ENCODE measurements at regions not wholly inside any gene's neighbourhood (a gene's known extent, or its start where the extent isn't known, plus 50 kb on each side); places are given as distances from the start of the nearest gene placed in this dataset.

DNA sequence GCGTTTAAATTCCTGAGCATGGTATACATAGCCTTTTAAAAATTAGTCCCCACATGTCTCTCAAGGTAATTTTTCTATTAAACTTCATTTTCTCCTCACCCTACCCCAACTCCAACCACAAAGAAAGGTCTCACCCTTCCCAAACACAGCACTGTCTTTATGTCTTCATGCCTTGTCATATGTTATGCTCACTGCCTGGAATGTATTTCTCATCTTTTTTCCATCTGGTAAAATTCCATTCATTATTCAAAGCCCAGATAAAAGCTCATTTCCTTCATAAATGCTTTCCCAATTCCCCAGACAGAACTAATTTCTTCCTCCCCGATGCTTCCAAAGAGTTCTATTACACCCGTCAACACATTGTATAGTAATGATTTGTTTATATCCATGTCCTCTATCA lies 302.0 kb downstream of the ALDH8A1 start:
- TF ChIP-seq, protein P1, sequence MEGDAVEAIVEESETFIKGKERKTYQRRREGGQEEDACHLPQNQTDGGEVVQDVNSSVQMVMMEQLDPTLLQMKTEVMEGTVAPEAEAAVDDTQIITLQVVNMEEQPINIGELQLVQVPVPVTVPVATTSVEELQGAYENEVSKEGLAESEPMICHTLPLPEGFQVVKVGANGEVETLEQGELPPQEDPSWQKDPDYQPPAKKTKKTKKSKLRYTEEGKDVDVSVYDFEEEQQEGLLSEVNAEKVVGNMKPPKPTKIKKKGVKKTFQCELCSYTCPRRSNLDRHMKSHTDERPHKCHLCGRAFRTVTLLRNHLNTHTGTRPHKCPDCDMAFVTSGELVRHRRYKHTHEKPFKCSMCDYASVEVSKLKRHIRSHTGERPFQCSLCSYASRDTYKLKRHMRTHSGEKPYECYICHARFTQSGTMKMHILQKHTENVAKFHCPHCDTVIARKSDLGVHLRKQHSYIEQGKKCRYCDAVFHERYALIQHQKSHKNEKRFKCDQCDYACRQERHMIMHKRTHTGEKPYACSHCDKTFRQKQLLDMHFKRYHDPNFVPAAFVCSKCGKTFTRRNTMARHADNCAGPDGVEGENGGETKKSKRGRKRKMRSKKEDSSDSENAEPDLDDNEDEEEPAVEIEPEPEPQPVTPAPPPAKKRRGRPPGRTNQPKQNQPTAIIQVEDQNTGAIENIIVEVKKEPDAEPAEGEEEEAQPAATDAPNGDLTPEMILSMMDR (IDR thresholded peaks at IDR 0.05; ENCODE audit: low read depth, low read length): no peak
- DNase-seq (ENCODE audit: low read depth in 2 of 2): peak; percentile 46 to 60
- no peak overlapping the region for H3K4me3 ChIP-seq (replicated peaks in 1 of 2; ENCODE audit: low read depth in 2 of 2, low read length in 2 of 2)

DNA sequence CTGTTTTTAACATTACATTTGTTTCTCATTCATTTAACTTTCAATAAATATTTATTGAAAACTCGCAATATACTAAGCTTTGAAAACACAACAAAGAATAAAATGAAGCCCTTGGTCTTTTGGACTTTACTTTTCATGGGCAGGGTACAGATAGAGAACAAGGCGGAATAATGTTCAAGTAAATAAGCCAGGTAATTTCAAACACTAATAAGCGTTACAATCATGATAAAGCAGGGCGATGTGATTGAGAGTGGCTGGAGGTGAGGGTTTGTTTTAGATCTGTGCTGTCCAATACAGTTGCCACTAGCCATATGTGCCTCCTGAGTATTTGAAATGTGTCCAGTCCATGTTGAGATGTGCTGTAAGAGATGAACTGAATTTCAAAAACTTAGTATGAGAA lies 307.1 kb downstream of the ALDH8A1 start:
- TF ChIP-seq, protein P1 (IDR thresholded peaks at IDR 0.05; ENCODE audit: low read depth, low read length): no peak
- DNase-seq (ENCODE audit: low read depth in 2 of 2): no peak
- H3K4me3 ChIP-seq (replicated peaks in 1 of 2; ENCODE audit: low read depth in 2 of 2, low read length in 2 of 2): no peak overlapping the region

DNA sequence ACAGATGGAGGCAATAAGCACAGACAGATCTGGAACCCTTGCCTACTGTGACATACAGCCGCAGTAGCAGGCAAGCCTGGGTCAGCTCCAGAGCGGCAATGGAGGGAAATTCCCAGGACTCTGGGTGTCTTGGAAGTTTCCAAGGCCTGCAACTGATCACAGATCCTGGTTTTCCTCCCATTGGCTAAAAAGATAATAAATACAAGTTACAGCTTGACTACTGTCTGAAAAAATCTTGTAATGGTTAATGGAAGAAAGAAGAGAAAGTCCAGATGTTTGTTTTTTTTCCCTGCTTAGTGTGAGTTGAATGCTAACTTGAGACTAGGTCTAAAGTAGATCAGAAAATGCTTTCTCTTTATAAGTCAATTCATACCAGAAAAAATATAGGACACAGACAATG lies 307.6 kb downstream of the ALDH8A1 start:
- peak in 1 of 2 donors; percentile 30 for DNase-seq (ENCODE audit: low read depth in 2 of 2)
- no peak overlapping the region for H3K4me3 ChIP-seq (replicated peaks in 1 of 2; ENCODE audit: low read depth in 2 of 2, low read length in 2 of 2)
- TF ChIP-seq, protein P1 (IDR thresholded peaks at IDR 0.05; ENCODE audit: low read depth, low read length): no peak

DNA sequence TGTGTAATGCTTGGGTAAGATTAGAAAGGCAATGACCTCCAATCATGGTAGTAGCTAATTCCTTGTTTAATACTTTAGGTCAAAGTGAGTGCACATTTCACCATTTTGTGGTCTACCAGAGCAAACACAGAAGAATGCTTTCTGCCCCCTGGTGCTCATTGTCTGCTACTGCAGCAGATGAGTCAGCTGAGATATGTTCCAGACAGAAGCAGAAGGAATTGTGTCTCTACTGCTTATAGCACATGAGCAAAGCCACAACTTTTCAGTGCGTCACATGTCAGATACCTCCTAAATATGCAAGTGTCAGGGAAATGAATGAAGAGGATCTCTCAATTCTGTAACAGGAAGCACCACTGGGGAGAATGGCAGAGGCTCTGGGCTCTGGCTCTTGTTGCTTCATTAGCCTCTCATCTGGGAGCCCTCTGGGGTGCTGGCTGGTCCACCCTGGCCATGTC lies 308.9 kb downstream of the ALDH8A1 start:
- DNase-seq (ENCODE audit: low read depth in 2 of 2): peak; percentile 94 to 97
- no peak overlapping the region for H3K4me3 ChIP-seq (replicated peaks in 1 of 2; ENCODE audit: low read depth in 2 of 2, low read length in 2 of 2)
- TF ChIP-seq, protein P1 (IDR thresholded peaks at IDR 0.05; ENCODE audit: low read depth, low read length): peak; percentile 92

DNA sequence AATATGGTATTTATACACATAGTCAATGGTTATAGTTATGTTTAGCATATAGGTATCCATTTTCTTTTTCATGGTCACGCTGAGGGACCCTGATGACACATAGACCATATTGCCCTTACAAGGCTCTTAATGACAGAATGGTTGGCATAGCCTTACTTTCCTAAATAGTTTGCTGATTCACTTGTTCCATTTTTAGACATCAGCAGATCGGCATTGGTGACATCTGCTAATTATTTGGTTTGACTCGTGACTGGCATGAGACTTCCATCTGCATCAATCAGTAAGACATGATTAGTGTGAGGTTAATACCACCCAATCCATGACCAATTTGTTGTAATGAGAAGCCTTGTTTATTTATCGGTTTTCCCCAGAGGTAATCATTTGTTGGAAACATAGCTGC lies 309.7 kb downstream of the ALDH8A1 start:
- no peak for DNase-seq (ENCODE audit: low read depth in 2 of 2)
- TF ChIP-seq, protein P1 (IDR thresholded peaks at IDR 0.05; ENCODE audit: low read depth, low read length): no peak
- H3K4me3 ChIP-seq (replicated peaks in 1 of 2; ENCODE audit: low read depth in 2 of 2, low read length in 2 of 2): no peak overlapping the region

DNA sequence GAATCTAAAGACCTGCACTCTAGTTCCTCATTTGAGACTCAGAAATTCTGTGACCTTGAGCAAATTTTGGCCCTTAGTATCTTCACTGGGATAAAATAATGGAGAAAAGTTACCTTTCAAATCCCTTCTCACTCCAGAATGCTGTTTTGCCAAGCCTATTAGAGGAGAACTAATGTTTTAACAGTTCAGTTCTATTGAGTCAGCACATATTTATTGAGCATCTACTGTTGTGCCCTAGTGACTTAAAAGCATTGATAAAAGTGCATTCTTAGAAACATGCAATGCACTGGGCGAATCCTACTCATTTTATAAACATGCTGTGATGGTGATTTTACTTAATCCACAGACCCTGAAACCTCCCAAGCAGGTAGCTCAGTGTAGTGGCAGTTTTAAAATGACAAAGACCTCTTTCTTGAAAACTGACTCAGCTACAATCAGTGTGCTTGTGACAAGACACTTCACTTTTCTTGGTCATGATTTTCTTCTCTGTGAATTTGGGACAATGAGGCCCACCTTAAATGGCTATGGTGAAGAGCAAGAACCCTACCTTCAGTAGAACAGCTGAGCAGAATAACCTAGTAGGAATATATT lies 312.0 kb downstream of the ALDH8A1 start:
- TF ChIP-seq, protein P1 (IDR thresholded peaks at IDR 0.05; ENCODE audit: low read depth, low read length): no peak
- DNase-seq (ENCODE audit: low read depth in 2 of 2): no peak
- no peak overlapping the region for H3K4me3 ChIP-seq (replicated peaks in 1 of 2; ENCODE audit: low read depth in 2 of 2, low read length in 2 of 2)

DNA sequence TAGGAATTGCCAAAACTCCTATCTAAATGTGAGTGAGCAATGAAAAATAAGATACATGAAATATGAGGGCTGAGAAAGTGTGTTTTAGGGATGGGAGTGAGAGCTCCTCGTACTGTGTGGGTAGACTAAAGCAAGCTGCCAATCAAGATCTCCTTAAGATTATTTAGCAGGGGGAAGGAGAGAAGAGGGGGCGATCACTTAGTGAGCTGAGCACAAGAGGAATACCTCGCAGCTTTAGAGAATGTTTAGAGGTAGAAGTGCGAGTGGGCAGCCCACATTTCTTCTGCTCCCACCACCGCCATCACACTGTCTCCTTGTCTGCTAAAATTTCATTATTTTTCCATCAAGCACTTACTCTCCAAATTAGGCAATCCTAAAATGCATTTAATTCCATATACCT lies 312.6 kb downstream of the ALDH8A1 start:
- no peak for DNase-seq (ENCODE audit: low read depth in 2 of 2)
- no peak overlapping the region for H3K4me3 ChIP-seq (replicated peaks in 1 of 2; ENCODE audit: low read depth in 2 of 2, low read length in 2 of 2)
- TF ChIP-seq, protein P1 (IDR thresholded peaks at IDR 0.05; ENCODE audit: low read depth, low read length): no peak

All from cardiac fibroblast (primary cell).